ENCODE measurements at regions not wholly inside any gene's neighbourhood (a gene's known extent, or its start where the extent isn't known, plus 50 kb on each side); places are given as distances from the start of the nearest gene placed in this dataset.

DNA sequence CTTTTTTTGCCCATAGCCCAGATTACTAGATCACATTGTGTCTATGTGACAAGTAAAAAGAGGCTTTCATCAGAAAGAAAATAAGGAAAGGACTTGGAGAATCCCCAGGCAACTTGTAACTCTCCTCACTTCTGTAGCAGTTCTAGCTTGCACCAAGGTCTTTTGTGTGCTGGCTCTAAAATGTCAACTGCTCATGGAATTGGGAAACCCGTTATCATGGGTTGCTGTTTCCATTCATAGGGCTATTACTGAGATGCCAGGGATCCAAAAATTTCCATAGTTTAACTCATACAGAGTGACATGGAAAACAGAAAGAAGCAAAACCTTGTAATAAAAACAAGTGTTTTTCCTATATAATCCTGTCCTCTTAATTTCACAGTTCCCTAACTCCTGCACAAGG is 123.9 kb upstream of the FBXL7 start:
- TF ChIP-seq, protein P1, sequence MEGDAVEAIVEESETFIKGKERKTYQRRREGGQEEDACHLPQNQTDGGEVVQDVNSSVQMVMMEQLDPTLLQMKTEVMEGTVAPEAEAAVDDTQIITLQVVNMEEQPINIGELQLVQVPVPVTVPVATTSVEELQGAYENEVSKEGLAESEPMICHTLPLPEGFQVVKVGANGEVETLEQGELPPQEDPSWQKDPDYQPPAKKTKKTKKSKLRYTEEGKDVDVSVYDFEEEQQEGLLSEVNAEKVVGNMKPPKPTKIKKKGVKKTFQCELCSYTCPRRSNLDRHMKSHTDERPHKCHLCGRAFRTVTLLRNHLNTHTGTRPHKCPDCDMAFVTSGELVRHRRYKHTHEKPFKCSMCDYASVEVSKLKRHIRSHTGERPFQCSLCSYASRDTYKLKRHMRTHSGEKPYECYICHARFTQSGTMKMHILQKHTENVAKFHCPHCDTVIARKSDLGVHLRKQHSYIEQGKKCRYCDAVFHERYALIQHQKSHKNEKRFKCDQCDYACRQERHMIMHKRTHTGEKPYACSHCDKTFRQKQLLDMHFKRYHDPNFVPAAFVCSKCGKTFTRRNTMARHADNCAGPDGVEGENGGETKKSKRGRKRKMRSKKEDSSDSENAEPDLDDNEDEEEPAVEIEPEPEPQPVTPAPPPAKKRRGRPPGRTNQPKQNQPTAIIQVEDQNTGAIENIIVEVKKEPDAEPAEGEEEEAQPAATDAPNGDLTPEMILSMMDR (conservative IDR thresholded peaks at IDR 0.05 in 1 of 2, IDR thresholded peaks at IDR 0.05 in 1 of 2; ENCODE audit: low read depth in 1 of 2, low read length in 2 of 2), result no peak
- no peak for TF ChIP-seq EZH2 (IDR thresholded peaks at IDR 0.05; ENCODE audit: low read length, missing control alignments)
